Stimulated activated naive CD4-positive, alpha-beta T cell (primary cell): ENCODE measurements at regions not wholly inside any gene's neighbourhood (a gene's known extent, or its start where the extent isn't known, plus 50 kb on each side); places are given as distances from the start of the nearest gene placed in this dataset.
"Not testable (repeated sequence)": the region's sequence is repeated elsewhere in the genome, so short reads cannot be mapped to it uniquely, and the experiment has no call there.

Experiments used
- DNase-seq, 6 experiments: peaks; one replicate each; lab custom pipeline; 2025; lab: John Stamatoyannopoulos, UW

- DNase-seq, result no peak
Measured at GRCh38 chrX:68995780-68996551, 167.1 kb downstream of the EFNB1 start.

- no peak for DNase-seq
Measured at GRCh38 chrX:68995386-68995779, 166.6 kb downstream of the EFNB1 start.

- DNase-seq, result no peak
Measured at GRCh38 chrX:68994891-68995255, 166.1 kb downstream of the EFNB1 start.

GRCh38 chrX:68994135-68994890 lies 165.5 kb downstream of the EFNB1 start:
- DNase-seq, result no peak

- no peak for DNase-seq
Measured at GRCh38 chrX:68992821-68993397, 164.1 kb downstream of the EFNB1 start.

GRCh38 chrX:68991691-68992345 lies 163.0 kb downstream of the EFNB1 start:
- no peak for DNase-seq

GRCh38 chrX:68990948-68991347 lies 162.1 kb downstream of the EFNB1 start:
- no peak for DNase-seq

- DNase-seq, result no peak
Measured at GRCh38 chrX:68989865-68990606, 161.2 kb downstream of the EFNB1 start.

GRCh38 chrX:68989456-68989855 lies 160.6 kb downstream of the EFNB1 start:
- no peak for DNase-seq

- no peak for DNase-seq
Measured at GRCh38 chrX:68988865-68989264, 160.0 kb downstream of the EFNB1 start.

GRCh38 chrX:68985135-68985755 lies 156.4 kb downstream of the EFNB1 start:
- DNase-seq, result no peak

GRCh38 chrX:68983004-68983857 lies 154.4 kb downstream of the EFNB1 start:
- no peak for DNase-seq

- DNase-seq, result no peak
Measured at GRCh38 chrX:68982476-68982875, 153.7 kb downstream of the EFNB1 start.

- DNase-seq, result no peak
Measured at GRCh38 chrX:68980906-68981616, 152.2 kb downstream of the EFNB1 start.

GRCh38 chrX:68978655-68979054 lies 149.8 kb downstream of the EFNB1 start:
- no peak for DNase-seq

- no peak for DNase-seq
Measured at GRCh38 chrX:68978255-68978654, 149.4 kb downstream of the EFNB1 start.

- DNase-seq, result no peak
Measured at GRCh38 chrX:68953331-68953730, 124.5 kb downstream of the EFNB1 start.

GRCh38 chrX:68951942-68952619 lies 123.3 kb downstream of the EFNB1 start:
- DNase-seq, result not testable (repeated sequence)

GRCh38 chrX:68950937-68951336 lies 122.1 kb downstream of the EFNB1 start:
- DNase-seq, result no peak
